ENCODE measurements at regions not wholly inside any gene's neighbourhood (a gene's known extent, or its start where the extent isn't known, plus 50 kb on each side); places are given as distances from the start of the nearest gene placed in this dataset.

DNA sequence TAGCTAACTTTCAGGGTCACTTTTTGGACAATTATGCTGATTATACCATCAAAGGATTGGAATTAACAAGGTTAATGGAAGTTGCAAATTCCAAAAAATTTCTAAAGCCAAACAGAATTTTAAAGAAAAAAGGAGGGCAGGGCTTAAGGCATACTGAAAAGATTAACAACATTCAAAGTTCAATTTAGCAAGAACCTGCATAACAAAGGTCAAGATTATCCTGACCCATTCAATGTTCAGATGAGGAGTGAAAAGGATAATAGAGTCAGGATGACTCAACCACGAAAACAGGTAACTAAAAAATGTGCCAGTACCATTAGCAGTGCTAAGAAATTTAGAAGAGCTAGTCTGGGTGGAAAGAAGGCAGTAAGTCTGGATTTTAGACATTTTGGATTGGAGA, 139.8 kb upstream of the HNMT start:
- Histone ChIP-seq H3K4me3 (no peak overlapping the region), H3K27me3 (no peaks in the 10 kb centered on the region), H3K9me3 (no peaks in the 10 kb centered on the region), H3K27ac (no peak overlapping the region), H3K36me3 (no peaks in the 10 kb centered on the region), H3K4me1 (no peaks in the 10 kb centered on the region)
- no peak for DNase-seq (ENCODE audit: low spot score)
- TF ChIP-seq, protein P1, sequence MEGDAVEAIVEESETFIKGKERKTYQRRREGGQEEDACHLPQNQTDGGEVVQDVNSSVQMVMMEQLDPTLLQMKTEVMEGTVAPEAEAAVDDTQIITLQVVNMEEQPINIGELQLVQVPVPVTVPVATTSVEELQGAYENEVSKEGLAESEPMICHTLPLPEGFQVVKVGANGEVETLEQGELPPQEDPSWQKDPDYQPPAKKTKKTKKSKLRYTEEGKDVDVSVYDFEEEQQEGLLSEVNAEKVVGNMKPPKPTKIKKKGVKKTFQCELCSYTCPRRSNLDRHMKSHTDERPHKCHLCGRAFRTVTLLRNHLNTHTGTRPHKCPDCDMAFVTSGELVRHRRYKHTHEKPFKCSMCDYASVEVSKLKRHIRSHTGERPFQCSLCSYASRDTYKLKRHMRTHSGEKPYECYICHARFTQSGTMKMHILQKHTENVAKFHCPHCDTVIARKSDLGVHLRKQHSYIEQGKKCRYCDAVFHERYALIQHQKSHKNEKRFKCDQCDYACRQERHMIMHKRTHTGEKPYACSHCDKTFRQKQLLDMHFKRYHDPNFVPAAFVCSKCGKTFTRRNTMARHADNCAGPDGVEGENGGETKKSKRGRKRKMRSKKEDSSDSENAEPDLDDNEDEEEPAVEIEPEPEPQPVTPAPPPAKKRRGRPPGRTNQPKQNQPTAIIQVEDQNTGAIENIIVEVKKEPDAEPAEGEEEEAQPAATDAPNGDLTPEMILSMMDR (IDR thresholded peaks at IDR 0.05): no peak

DNA sequence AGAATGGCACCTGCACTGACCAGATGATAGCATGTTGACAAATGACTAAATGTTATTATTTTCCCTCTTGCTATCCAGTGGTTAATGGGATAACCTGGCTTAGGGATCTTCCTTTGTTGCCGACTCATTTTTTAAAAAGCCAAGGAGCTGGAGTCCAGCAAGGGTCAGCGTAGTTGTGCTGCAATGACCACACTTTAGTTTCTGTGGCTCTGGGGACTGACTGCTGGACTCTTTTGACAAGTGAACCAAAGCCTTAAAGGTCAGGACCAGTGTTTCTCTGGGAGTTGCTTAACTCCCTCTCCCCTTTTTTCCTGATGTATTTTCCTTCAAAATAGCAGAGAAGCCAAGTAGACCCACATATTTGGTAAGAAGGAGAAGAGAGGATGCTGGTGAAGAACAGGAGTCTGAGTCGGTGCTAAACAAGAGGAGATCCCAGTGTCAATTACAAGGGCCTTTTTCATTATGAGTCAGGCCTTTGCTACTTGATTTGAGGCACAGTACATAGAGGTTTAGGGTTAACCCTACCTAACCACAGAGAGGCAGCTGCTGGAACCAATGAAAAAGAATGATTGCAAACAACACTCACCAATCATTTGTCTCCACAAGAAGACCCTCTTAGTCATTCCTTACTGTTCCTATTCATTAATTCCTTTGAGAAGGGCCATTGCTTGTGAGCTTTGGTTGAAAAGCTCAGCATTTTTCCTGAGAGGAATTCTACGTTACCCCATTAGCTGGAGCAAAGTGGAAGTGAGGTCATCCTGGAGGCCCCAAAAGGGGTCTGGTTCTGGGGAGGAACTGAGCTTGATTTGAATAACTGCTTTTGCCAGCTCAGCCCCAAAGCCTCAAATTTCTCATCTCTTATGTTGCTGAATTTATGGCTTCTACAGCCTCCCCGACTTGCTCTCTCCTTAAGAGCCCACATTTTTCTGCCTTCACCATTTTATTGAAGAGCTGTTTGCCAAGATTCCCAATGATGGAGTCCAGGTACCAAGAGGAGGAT, 137.6 kb upstream of the HNMT start:
- Histone ChIP-seq H3K27me3 (no peaks in the 10 kb centered on the region), H3K27ac (no peak overlapping the region), H3K36me3 (no peaks in the 10 kb centered on the region), H3K4me3 (no peak overlapping the region), H3K4me1 (no peaks in the 10 kb centered on the region), H3K9me3 (no peaks in the 10 kb centered on the region)
- no peak for DNase-seq (ENCODE audit: low spot score)
- TF ChIP-seq, protein P1 (IDR thresholded peaks at IDR 0.05): no peak

DNA sequence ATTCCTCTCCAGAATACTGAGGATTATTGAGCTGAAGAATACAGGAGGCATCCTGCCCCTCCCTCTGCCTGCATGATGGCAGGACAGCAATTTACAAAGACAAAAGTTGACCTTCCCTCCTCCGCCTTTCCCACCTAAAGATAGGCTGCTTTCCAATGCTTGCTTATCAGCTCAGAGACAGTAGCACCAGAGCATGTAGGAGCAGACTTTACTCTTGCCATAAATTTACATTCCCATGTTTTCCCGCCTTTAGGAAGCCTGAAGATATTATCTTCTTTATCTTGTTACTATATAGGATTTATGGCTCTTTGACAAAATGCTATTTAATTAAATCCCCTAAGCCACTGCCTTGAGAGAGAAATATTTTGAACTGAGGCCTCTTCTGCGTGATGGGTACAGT, 135.6 kb upstream of the HNMT start:
- no peaks in the 10 kb centered on the region for H3K4me1 ChIP-seq
- no peak overlapping the region for H3K27ac ChIP-seq
- TF ChIP-seq, protein P1 (IDR thresholded peaks at IDR 0.05): no peak
- H3K27me3 ChIP-seq: no peaks in the 10 kb centered on the region
- no peak overlapping the region for H3K4me3 ChIP-seq
- no peaks in the 10 kb centered on the region for H3K9me3 ChIP-seq
- H3K36me3 ChIP-seq: no peaks in the 10 kb centered on the region
- no peak for DNase-seq (ENCODE audit: low spot score)

DNA sequence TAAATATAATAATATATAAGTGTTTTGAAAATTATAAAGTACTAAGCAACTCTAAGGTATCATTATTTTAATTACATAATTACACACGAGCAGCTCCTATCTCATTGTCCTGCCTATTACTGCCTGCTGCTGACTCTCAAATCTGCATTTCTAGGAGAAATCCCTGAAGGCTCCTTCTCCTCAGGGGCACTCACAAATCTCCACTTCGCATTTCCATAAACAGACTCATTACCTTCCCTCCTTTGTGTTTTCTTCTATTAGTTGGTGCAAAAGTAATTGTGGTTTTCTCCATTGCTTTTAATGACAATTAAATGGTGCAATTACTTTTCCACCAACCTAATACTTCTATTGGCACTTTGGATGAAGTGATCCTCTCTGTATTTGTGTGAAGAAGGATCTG, 135.0 kb upstream of the HNMT start:
- Histone ChIP-seq H3K27me3 (no peaks in the 10 kb centered on the region), H3K36me3 (no peaks in the 10 kb centered on the region), H3K9me3 (no peaks in the 10 kb centered on the region), H3K27ac (no peak overlapping the region), H3K4me1 (no peaks in the 10 kb centered on the region), H3K4me3 (no peak overlapping the region)
- TF ChIP-seq, protein P1 (IDR thresholded peaks at IDR 0.05): no peak
- DNase-seq (ENCODE audit: low spot score): no peak

DNA sequence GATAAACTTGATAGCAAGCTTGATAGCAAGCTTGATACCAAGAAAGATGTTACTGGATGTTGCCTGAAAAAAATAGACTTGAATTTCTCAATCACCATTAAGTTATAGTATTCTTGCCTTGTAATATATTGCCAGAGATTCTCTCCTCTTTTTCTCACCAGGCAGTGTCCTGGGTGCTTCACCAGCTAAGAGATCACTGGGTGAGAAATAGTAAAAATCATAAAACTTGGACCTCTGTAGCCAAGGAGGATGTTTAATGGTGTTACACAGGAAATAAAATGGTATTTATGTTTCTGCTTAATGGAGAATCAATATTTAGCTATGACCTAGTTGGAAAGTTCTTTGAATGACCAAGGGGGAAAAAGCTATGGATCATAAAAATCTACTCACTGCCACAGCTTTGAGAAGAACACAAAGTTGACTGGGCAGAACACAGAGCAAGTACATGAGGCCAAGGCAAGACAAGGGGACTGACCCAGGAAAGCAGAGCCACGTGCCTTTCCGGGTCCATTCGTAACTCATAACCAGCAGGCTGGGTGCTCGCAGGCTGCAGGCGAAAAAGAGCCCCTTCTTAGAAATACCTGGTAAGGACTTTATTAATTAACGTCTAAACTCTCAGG, 129.4 kb upstream of the HNMT start:
- no peak for DNase-seq (ENCODE audit: low spot score)
- TF ChIP-seq, protein P1 (IDR thresholded peaks at IDR 0.05): no peak
- Histone ChIP-seq H3K27me3 (no peaks in the 10 kb centered on the region), H3K4me1 (no peaks in the 10 kb centered on the region), H3K27ac (no peak overlapping the region), H3K4me3 (no peak overlapping the region), H3K9me3 (no peaks in the 10 kb centered on the region), H3K36me3 (no peaks in the 10 kb centered on the region)

Measured in right atrium auricular region (tissue), 2 donors.